Iris pigment epithelial cell (primary cell): ENCODE measurements at regions not wholly inside any gene's neighbourhood (a gene's known extent, or its start where the extent isn't known, plus 50 kb on each side); places are given as distances from the start of the nearest gene placed in this dataset.
"Not testable (repeated sequence)": the region's sequence is repeated elsewhere in the genome, so short reads cannot be mapped to it uniquely, and the experiment has no call there.

Source experiments
- DNase-seq: peaks from one replicate; pipeline ENCODE4 v3.0.0-alpha.2; 2011; ENCODE audit warnings: low read depth

GRCh38 chr9:75780185-75780584 lies 110.3 kb upstream of the PCSK5 start:
- DNase-seq, result no peak

GRCh38 chr9:75788006-75788634 lies 102.4 kb upstream of the PCSK5 start:
- peak; percentile 35 for DNase-seq

DNA sequence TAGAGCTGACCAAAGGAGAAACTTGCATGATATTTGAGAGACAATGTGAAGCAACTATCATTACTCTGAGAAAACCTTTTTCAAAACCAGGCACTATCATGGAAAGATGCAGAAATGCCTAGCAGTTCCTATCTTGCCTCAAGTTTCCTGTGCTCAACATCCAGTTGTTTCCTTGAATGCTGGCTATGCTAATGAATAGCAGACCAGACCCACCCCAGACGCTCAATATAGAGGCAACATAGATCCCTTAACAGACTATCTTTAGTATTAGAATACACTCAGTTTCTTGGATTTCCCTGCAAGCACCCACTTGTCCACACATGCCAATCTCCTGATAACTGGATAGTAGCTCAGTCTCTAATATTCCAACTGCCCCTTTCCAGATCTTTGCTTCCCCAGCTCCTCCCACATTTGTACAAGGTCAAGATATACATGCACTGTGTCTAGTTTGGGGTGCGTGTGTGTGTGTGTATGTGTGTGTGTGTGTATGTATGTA lies 93.3 kb upstream of the PCSK5 start:
- DNase-seq, result no peak

GRCh38 chr9:75798505-75798904 lies 92.0 kb upstream of the PCSK5 start:
- no peak for DNase-seq

DNA sequence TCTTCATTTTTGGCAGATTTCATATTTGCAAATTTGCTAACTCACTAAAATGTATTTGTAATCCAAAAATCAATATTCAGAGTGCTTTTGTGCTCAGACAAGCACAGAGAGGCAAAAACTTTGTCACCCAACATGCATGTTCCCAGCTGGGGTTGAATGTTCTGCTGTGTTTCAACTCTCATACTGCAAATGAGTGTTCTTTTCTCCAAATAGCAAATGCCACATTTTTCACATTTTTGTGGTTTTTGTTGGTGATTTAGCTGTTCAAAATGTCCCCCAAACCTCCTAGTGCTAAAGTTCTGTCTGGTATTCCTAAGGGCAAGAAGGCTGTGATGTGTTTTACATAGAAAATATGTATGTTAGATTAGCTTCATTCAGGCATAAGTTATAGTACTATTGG lies 87.3 kb upstream of the PCSK5 start:
- DNase-seq, result peak; percentile 81

GRCh38 chr9:75810063-75810462 lies 80.4 kb upstream of the PCSK5 start:
- DNase-seq, result no peak

- DNase-seq, result no peak
These were observed 78.8 kb upstream of the PCSK5 start for GRCh38 chr9:75811692-75812091.

DNA sequence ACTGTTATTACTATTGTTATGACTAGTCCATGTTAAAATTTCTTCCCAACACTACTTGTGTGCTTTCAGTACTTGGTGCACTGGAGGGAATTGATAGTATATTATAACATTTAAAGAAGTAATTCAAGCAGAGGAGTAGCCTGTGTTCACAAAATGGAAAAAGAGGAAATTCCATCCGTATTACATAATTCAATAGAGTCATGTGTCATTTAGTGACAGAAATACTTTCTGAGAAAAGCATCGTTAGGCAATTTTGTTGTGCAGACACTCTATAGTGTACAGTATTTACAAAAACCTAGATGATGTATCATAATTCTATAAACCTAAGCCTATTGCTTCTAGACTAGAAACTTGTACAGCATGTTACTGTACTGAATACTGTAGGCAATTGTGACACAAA lies 78.3 kb upstream of the PCSK5 start:
- DNase-seq, result peak; percentile 28

DNA sequence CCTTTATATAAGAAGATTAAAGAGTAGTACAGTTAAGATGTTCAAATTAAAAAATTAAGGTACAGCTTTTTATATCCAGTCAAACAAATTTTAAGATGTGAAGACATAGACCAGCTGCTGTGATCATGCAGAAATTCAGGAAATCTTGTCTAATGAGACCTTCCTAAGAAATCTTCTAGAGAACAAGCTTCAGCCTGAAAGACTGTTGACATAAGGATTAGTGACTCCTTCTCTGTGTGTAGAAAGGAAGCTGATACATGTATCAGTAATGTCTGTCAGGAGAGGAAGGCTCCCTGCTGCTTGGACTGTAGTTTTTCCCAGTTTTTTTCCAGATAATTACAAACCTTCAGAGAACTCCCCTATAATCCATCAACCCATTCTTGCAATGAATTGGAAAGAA lies 75.8 kb upstream of the PCSK5 start:
- peak; percentile 78 for DNase-seq

DNA sequence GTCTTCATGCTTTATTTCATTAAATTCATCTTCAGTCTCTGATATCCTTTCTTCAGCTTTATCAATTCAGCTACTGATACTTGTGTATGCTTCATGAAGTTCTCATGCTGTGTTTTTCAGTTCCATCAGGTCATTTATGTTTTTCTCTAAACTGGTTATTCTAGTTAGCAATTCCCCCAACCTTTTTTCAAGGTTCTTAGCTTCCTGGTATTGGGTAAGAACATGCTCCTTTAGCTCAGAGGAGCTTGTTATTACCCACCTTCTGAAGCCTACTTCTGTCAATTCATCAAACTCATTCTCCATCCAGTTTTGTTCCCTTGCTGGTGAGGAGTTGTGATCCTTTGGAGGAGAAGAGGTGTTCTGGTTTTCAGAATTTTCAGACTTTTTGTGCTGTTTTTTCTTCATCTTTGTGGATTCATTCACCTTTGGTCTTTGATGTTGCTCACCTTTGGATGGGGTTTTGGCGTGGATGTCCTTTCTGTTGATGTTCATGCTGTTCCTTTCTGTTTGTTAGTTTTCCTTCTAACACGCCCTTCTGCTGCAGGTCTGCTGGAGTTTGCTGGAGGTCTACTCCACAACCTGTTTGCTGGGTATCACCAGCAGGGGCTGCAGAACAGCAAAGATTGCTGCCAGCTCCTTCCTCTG lies 69.9 kb upstream of the PCSK5 start:
- not testable (repeated sequence) for DNase-seq

GRCh38 chr9:75823151-75823550 lies 67.3 kb upstream of the PCSK5 start:
- no peak for DNase-seq

GRCh38 chr9:75824816-75825568 lies 65.5 kb upstream of the PCSK5 start:
- DNase-seq, result no peak

DNA sequence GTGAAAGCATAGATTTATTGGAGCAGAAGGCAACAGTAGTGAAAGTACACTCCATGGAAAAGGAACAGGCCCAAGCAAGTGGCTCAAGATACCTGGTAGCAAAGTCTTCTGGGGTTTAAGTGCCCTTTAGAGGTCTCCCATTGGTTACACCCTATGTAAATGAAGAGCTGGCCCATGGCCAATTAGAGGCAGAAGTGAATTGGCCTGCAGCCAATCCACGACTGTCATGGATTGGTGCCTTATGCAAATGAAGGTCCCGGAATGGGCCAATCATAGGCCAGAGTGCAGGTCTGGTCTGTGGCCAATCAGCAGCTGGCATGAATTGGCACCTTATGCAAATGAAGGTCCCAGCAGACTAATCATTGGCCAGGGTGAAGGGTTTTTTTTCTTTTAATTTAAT lies 64.2 kb upstream of the PCSK5 start:
- DNase-seq, result no peak

- no peak for DNase-seq
These were observed 60.2 kb upstream of the PCSK5 start for GRCh38 chr9:75830303-75830702.

DNA sequence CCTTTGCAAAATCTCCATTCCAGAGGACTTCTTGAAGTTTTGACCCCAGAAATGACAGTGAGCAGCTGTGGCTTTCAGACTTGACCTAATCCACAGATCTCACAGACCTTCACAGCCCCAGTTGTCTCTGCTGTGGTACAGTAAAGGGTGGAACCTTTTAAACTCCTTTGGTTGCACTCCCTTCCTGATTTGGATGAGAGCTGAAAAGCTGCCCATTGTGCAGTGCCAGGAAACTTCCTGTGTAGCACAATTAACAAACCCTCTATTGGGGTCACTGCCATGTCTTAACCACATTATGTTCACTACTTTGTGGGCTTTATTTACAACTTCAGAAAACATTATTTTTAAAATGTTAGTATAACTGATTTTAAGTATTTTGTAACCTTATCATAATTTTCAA lies 56.7 kb upstream of the PCSK5 start:
- no peak for DNase-seq

GRCh38 chr9:75834878-75835277 lies 55.6 kb upstream of the PCSK5 start:
- no peak for DNase-seq
